ENCODE measurements at regions not wholly inside any gene's neighbourhood (a gene's known extent, or its start where the extent isn't known, plus 50 kb on each side); places are given as distances from the start of the nearest gene placed in this dataset.

GRCh38 chr10:3350617-3351258, 178.2 kb upstream of the PITRM1 start:
- TF ChIP-seq EZH2 (IDR thresholded peaks at IDR 0.05) (no peak), POLR2AphosphoS5 (IDR thresholded peaks at IDR 0.05; ENCODE audit: borderline replicate concordance, low read depth, low read length) (no peak), FOXP2 (optimal IDR thresholded peaks at IDR 0.05; ENCODE audit: control extremely low read depth, extremely low read length, insufficient read depth) (no peak)
